ENCODE measurements at regions not wholly inside any gene's neighbourhood (a gene's known extent, or its start where the extent isn't known, plus 50 kb on each side); places are given as distances from the start of the nearest gene placed in this dataset.

GRCh38 chr4:38468339-38468866 is 195.6 kb upstream of the KLF3 start:
- no TSS peak for BruUV-seq (replicated peaks)
- H3K4me1 ChIP-seq (ENCODE audit: control insufficient read depth in 1 of 2, insufficient read depth in 2 of 2, low read length in 2 of 2), result peaks cover 0 to 7% of the 10 kb centered on the region in 2 experiments; a peak in 1 of 4 replicates
- ATAC-seq (no peak), DNase-seq (ENCODE audit: low read depth, low spot score) (no peak)
- TF ChIP-seq EZH2 (IDR thresholded peaks at IDR 0.05) (no peak), SP1 (IDR thresholded peaks at IDR 0.05; ENCODE audit: low read depth) (no peak), MAX (IDR thresholded peaks at IDR 0.05) (no peak), POLR2AphosphoS5 (IDR thresholded peaks at IDR 0.05; ENCODE audit: low read depth, low read length) (no peak), JUND (IDR thresholded peaks at IDR 0.05) (no peak), ZBTB33 (IDR thresholded peaks at IDR 0.05; ENCODE audit: extremely low read depth, insufficient replicate concordance, low read length) (no peak), CEBPB (IDR thresholded peaks at IDR 0.05; ENCODE audit: low read depth) (no peak), FOSL1 (IDR thresholded peaks at IDR 0.05; ENCODE audit: low read depth) (no peak), POLR2A (IDR thresholded peaks at IDR 0.05; ENCODE audit: borderline replicate concordance, extremely low read depth, insufficient read depth, insufficient read length) (no peak)
- CTCF ChIA-PET, result no interaction called here
- no peak overlapping the region for H3K9ac ChIP-seq (ENCODE audit: low read length)
- no peak overlapping the region for H3K27ac ChIP-seq (ENCODE audit: low read depth, low read length)
- 0 out of 4 replicates have a peak, but pooled peaks cover 0 to 5% of the 10 kb centered on the region in 2 experiments for H3K9me3 ChIP-seq (ENCODE audit: control insufficient read depth in 1 of 2, insufficient read depth in 1 of 2, low read depth in 1 of 2, low read length in 2 of 2)
- H3K36me3 ChIP-seq (ENCODE audit: control insufficient read depth in 1 of 2, insufficient read depth in 2 of 2, low read length in 2 of 2), result no peaks in the 10 kb centered on the region
- H3K27me3 ChIP-seq (ENCODE audit: insufficient read depth, low read length), result no peaks in the 10 kb centered on the region
- intact Hi-C loops (cut with micrococcal nuclease), result no loop called here
- H3K9me2 ChIP-seq (ENCODE audit: insufficient read depth), result no peaks in the 10 kb centered on the region
- H4K20me1 ChIP-seq (ENCODE audit: insufficient read depth), result no peaks in the 10 kb centered on the region
- H3K4me3 ChIP-seq (replicated peaks in 1 of 2; ENCODE audit: low read depth in 1 of 2, low read length in 2 of 2), result no peak overlapping the region
- H2AFZ ChIP-seq (ENCODE audit: low read depth, low read length, poor library complexity, severe bottlenecking), result no peak overlapping the region
- RAD21 ChIA-PET (ENCODE audit: low non-redundant PET in 1 of 2, low total read pairs in 2 of 2, uncharacterized antibody in 2 of 2, unreplicated experiment in 2 of 2), result no interaction called here
- H3K4me2 ChIP-seq (ENCODE audit: low read length), result no peak overlapping the region
- POLR2A ChIA-PET, result no interaction called here
- H3K79me2 ChIP-seq (ENCODE audit: insufficient read depth, low read length), result no peaks in the 10 kb centered on the region

- Histone ChIP-seq H4K20me1 (ENCODE audit: insufficient read depth) (no peaks in the 10 kb centered on the region), H3K79me2 (ENCODE audit: insufficient read depth, low read length) (no peaks in the 10 kb centered on the region), H3K4me1 (ENCODE audit: control insufficient read depth in 1 of 2, insufficient read depth in 2 of 2, low read length in 2 of 2) (peaks cover 0 to 7% of the 10 kb centered on the region in 2 experiments; a peak in 1 of 4 replicates), H3K9me3 (ENCODE audit: control insufficient read depth in 1 of 2, insufficient read depth in 1 of 2, low read depth in 1 of 2, low read length in 2 of 2) (0 out of 4 replicates have a peak, but pooled peaks cover 0 to 5% of the 10 kb centered on the region in 2 experiments), H3K9ac (ENCODE audit: low read length) (no peak overlapping the region), H3K4me3 (replicated peaks in 1 of 2; ENCODE audit: low read depth in 1 of 2, low read length in 2 of 2) (no peak overlapping the region), H3K27ac (ENCODE audit: low read depth, low read length) (no peak overlapping the region), H3K27me3 (ENCODE audit: insufficient read depth, low read length) (no peaks in the 10 kb centered on the region), H3K4me2 (ENCODE audit: low read length) (no peak overlapping the region), H3K9me2 (ENCODE audit: insufficient read depth) (no peaks in the 10 kb centered on the region), H2AFZ (ENCODE audit: low read depth, low read length, poor library complexity, severe bottlenecking) (no peak overlapping the region), H3K36me3 (ENCODE audit: control insufficient read depth in 1 of 2, insufficient read depth in 2 of 2, low read length in 2 of 2) (no peaks in the 10 kb centered on the region)
- DNase-seq (ENCODE audit: low read depth, low spot score), result no peak
- POLR2A ChIA-PET, result no interaction called here
- RAD21 ChIA-PET (ENCODE audit: low non-redundant PET in 1 of 2, low total read pairs in 2 of 2, uncharacterized antibody in 2 of 2, unreplicated experiment in 2 of 2), result no interaction called here
- intact Hi-C loops (cut with micrococcal nuclease), result no loop called here
- CTCF ChIA-PET, result no interaction called here
- ATAC-seq, result no peak
- BruUV-seq (replicated peaks), result no TSS peak
- TF ChIP-seq EZH2 (IDR thresholded peaks at IDR 0.05) (no peak), MAX (IDR thresholded peaks at IDR 0.05) (no peak), CEBPB (IDR thresholded peaks at IDR 0.05; ENCODE audit: low read depth) (no peak), SRF (IDR thresholded peaks at IDR 0.05; ENCODE audit: low read depth) (no peak), FOSL1 (IDR thresholded peaks at IDR 0.05; ENCODE audit: low read depth) (no peak), CBX3 (IDR thresholded peaks at IDR 0.05; ENCODE audit: low read depth) (no peak), ZBTB33 (IDR thresholded peaks at IDR 0.05; ENCODE audit: extremely low read depth, insufficient replicate concordance, low read length) (no peak), EZH2phosphoT487 (IDR thresholded peaks at IDR 0.05; ENCODE audit: borderline replicate concordance) (no peak), ELF1 (IDR thresholded peaks at IDR 0.05; ENCODE audit: borderline replicate concordance, low read depth) (no peak), SP1 (IDR thresholded peaks at IDR 0.05; ENCODE audit: low read depth) (no peak), TCF7L2 (IDR thresholded peaks at IDR 0.05; ENCODE audit: borderline replicate concordance, extremely low read depth, insufficient read depth, insufficient read length) (no peak), EGR1 (IDR thresholded peaks at IDR 0.05; ENCODE audit: low read depth) (no peak), ZFX (IDR thresholded peaks at IDR 0.05) (no peak), RAD21 (IDR thresholded peaks at IDR 0.05; ENCODE audit: low read depth) (no peak)
These were observed 194.6 kb upstream of the KLF3 start for GRCh38 chr4:38469410-38469809.
